Keratinocyte (primary cell): ENCODE measurements at regions not wholly inside any gene's neighbourhood (a gene's known extent, or its start where the extent isn't known, plus 50 kb on each side); places are given as distances from the start of the nearest gene placed in this dataset.
A peak's percentile ranks its signal among the peaks of the same experiment; 100 is the strongest.

Source experiments
- DNase-seq: peaks from one replicate; pipeline ENCODE4 v3.0.0-alpha.2; 2011; ENCODE audit warnings: low read depth, missing footprints, low spot score
- FAIRE-seq: peaks from 2 replicates; lab custom pipeline; 2011; peaks lifted over from hg19 to GRCh38; lab: Jason Lieb, UNC
- H2AFZ ChIP-seq: 2 replicates; pipeline ENCODE4 v1.6.0; 2012; ENCODE audit warnings: low read length, control low read depth, inconsistent platforms; ENCODE audit not compliant: control insufficient read depth
- H3K27ac ChIP-seq: 2 replicates; pipeline ENCODE4 v1.5.1; 2011; ENCODE audit warnings: low read length; ENCODE audit not compliant: control insufficient read depth, insufficient read depth
- H3K27me3 ChIP-seq: 3 replicates; pipeline ENCODE4 v1.6.0; 2011; ENCODE audit warnings: low read length; ENCODE audit not compliant: control insufficient read depth, insufficient read depth; ENCODE audit errors: extremely low read depth
- H3K36me3 ChIP-seq, 2 experiments: 2 replicates in 1 of 2; 3 replicates in 1 of 2; pipeline ENCODE4 v1.5.1; 2011; ENCODE audit warnings: low read length in 2 of 2, mild to moderate bottlenecking in 1 of 2; ENCODE audit not compliant: control insufficient read depth in 2 of 2, insufficient read depth in 2 of 2; ENCODE audit errors: extremely low read depth in 1 of 2
- H3K4me1 ChIP-seq: 3 replicates; pipeline ENCODE4 v1.5.1; 2011; ENCODE audit warnings: low read length; ENCODE audit not compliant: control insufficient read depth, insufficient read depth; ENCODE audit errors: extremely low read depth
- H3K4me2 ChIP-seq: 3 replicates; pipeline ENCODE4 v1.6.0; 2011; ENCODE audit warnings: low read depth, low read length; ENCODE audit not compliant: control insufficient read depth, insufficient read depth; ENCODE audit errors: extremely low read depth
- H3K4me3 ChIP-seq, 3 experiments: fragments of 200-600 bp in 1 of 3; sonication (generic) in 1 of 3; 2 replicates in 2 of 3; 3 replicates in 1 of 3; pipeline ENCODE4 v1.5.1; 2011 to 2016; ENCODE audit warnings: low read length in 3 of 3, mild to moderate bottlenecking in 3 of 3, control low read depth in 2 of 3, inconsistent platforms in 1 of 3, low read depth in 1 of 3, mixed read lengths in 1 of 3, mixed run types in 1 of 3, moderate library complexity in 1 of 3; ENCODE audit not compliant: control insufficient read depth in 2 of 3, insufficient read depth in 2 of 3; ENCODE audit errors: extremely low read depth in 1 of 3
- H3K79me2 ChIP-seq: 2 replicates; pipeline ENCODE4 v1.6.0; 2012; ENCODE audit warnings: low read length; ENCODE audit not compliant: control insufficient read depth, insufficient read depth
- H3K9ac ChIP-seq: 3 replicates; pipeline ENCODE4 v1.6.0; 2011; ENCODE audit warnings: low read length; ENCODE audit not compliant: control insufficient read depth, insufficient read depth; ENCODE audit errors: extremely low read depth
- H3K9me1 ChIP-seq: 3 replicates; pipeline ENCODE4 v1.6.0; 2011; ENCODE audit warnings: low read length; ENCODE audit not compliant: control insufficient read depth, insufficient read depth; ENCODE audit errors: extremely low read depth
- H3K9me3 ChIP-seq: 2 replicates; pipeline ENCODE4 v1.5.1; 2012; ENCODE audit warnings: low read depth, low read length; ENCODE audit not compliant: control insufficient read depth
- H4K20me1 ChIP-seq: 3 replicates; pipeline ENCODE4 v1.6.0; 2011; ENCODE audit warnings: low read length; ENCODE audit not compliant: control insufficient read depth, insufficient read depth; ENCODE audit errors: extremely low read depth
- EZH2 ChIP-seq: IDR thresholded peaks from one replicate; pipeline ENCODE4 v1.6.1; 2012; ENCODE audit warnings: inconsistent platforms, mild to moderate bottlenecking, low read length, moderate library complexity
- dilution Hi-C: fragments of 300-500 bp; cut with MboI; formaldehyde crosslinking; loops from one replicate; pipeline ENCODE4 v1.7.0; 2020; ENCODE audit warnings: low sequenced_read_pairs; ENCODE audit not compliant: extremely low pct_ligation_motif_present
- TF ChIP-seq, protein P1 (sequence below), 3 experiments: IDR thresholded peaks in 1 of 3; conservative IDR thresholded peaks in 1 of 3; optimal IDR thresholded peaks in 1 of 3; 2 replicates in 2 of 3; 3 replicates in 1 of 3; pipeline versions ENCODE3 to v1.5.1; 2011; ENCODE audit warnings: low read length in 3 of 3, mild to moderate bottlenecking in 3 of 3, moderate library complexity in 2 of 3, control low read depth in 1 of 3, inconsistent platforms in 1 of 3; ENCODE audit not compliant: insufficient read depth in 2 of 3; ENCODE audit errors: extremely low read depth in 1 of 3

DNA sequence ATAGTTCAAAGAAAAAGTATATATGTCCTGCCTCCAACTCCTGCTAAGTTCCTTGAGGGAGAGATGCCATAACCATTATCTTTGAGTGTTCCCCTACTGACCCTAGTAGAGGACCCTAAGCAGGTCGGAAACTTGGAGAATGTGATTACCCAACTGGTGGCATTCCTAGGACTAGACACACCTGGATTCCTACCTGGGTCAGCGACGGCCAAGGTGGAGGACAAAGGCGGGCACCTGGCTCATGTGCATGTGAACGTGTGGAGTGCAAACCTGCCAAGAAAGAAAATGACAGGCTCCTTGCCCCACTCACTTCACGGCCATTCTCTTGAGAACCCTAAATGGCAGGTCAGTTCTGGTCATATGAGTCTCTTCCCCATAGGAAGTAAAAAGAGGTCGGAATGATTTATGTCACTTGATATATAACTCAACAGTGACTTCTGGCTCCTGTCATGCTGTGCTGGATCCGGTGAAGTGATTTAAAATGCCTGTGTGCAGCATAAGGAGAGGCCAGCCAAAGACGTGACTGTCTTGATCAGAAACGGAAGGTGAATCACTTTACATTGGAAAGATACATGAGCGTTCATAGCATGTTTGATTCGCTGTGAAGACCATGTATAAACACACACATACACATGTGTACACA, 371.6 kb downstream of the EIPR1 start:
- Histone ChIP-seq H3K4me2 (no peak overlapping the region), H3K79me2 (no peaks in the 10 kb centered on the region), H3K9me3 (no peaks in the 10 kb centered on the region), H3K27me3 (no peaks in the 10 kb centered on the region), H4K20me1 (no peaks in the 10 kb centered on the region), H3K9me1 (no peaks in the 10 kb centered on the region), H3K36me3 (no peaks in the 10 kb centered on the region), H2AFZ (no peak overlapping the region), H3K27ac (no peak overlapping the region), H3K4me3 (no peak overlapping the region), H3K4me1 (no peaks in the 10 kb centered on the region), H3K9ac (no peak overlapping the region)
- DNase-seq, result no peak
- FAIRE-seq, result no peak
- TF ChIP-seq, protein P1, sequence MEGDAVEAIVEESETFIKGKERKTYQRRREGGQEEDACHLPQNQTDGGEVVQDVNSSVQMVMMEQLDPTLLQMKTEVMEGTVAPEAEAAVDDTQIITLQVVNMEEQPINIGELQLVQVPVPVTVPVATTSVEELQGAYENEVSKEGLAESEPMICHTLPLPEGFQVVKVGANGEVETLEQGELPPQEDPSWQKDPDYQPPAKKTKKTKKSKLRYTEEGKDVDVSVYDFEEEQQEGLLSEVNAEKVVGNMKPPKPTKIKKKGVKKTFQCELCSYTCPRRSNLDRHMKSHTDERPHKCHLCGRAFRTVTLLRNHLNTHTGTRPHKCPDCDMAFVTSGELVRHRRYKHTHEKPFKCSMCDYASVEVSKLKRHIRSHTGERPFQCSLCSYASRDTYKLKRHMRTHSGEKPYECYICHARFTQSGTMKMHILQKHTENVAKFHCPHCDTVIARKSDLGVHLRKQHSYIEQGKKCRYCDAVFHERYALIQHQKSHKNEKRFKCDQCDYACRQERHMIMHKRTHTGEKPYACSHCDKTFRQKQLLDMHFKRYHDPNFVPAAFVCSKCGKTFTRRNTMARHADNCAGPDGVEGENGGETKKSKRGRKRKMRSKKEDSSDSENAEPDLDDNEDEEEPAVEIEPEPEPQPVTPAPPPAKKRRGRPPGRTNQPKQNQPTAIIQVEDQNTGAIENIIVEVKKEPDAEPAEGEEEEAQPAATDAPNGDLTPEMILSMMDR (optimal IDR thresholded peaks at IDR 0.05 in 1 of 3, IDR thresholded peaks at IDR 0.05 in 1 of 3, conservative IDR thresholded peaks at IDR 0.05 in 1 of 3; ENCODE audit: extremely low read depth in 1 of 3, insufficient read depth in 2 of 3, low read length in 3 of 3), result no peak
- TF ChIP-seq EZH2, result no peak
- dilution Hi-C loops, result no loop called here

DNA sequence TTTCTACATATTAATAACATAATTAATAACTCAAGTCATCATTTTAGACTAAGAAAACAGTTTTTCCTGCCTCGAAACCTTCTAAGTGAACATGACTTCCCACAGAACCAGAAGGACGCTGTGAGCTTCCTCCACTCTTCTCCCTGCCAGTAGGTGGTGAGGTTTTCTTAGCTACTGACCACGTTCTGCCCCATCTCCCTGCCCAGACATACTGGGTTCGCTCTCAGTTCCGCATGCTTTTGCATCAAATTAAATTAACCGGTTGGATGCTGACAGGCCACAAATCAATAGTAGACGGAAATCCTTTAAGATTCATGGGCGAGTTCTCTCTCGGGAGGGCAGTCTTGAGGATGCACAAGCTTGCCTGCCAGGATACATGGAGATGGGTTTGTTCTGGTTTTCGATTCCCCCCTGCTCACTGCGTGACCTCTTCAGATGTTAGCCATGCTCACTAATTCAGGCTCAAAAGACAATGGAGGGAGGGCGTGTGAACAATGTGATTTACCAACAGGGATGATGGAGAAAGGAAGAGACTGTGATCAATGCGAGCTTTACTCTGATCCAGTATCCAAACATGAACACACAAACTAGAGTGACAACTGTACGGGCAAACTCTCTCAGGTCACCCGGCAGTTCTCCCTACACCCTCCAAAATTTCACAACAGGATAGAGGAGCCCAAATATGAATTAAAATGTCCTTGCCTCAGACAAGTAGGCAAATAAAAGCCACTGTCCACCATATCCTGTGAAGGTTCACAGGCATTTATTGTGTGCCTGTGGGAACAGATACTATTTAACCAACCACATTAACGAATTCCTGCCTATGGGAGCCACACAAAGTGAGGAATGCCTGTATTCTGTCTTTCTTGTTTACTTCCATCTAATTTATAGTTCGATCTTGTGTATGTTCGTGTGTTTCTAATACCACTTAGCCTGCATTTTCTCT, 375.7 kb downstream of the EIPR1 start:
- dilution Hi-C loops, result no loop called here
- Histone ChIP-seq H3K27ac (no peak overlapping the region), H3K4me3 (no peak overlapping the region), H3K4me1 (no peaks in the 10 kb centered on the region), H3K9ac (no peak overlapping the region), H2AFZ (no peak overlapping the region), H3K9me3 (no peaks in the 10 kb centered on the region), H3K4me2 (no peak overlapping the region), H4K20me1 (no peaks in the 10 kb centered on the region), H3K36me3 (no peaks in the 10 kb centered on the region), H3K79me2 (no peaks in the 10 kb centered on the region), H3K27me3 (no peaks in the 10 kb centered on the region), H3K9me1 (no peaks in the 10 kb centered on the region)
- no peak for TF ChIP-seq EZH2
- TF ChIP-seq, protein P1 (optimal IDR thresholded peaks at IDR 0.05 in 1 of 3, IDR thresholded peaks at IDR 0.05 in 1 of 3, conservative IDR thresholded peaks at IDR 0.05 in 1 of 3; ENCODE audit: extremely low read depth in 1 of 3, insufficient read depth in 2 of 3, low read length in 3 of 3), result peak in 2 of 3 experiments; percentile 22 to 62
- no peak for FAIRE-seq
- no peak for DNase-seq
